Trophoblast cell (in vitro differentiated cells and primary cell): ENCODE measurements at regions not wholly inside any gene's neighbourhood (a gene's known extent, or its start where the extent isn't known, plus 50 kb on each side); places are given as distances from the start of the nearest gene placed in this dataset.

Experiments used
- DNase-seq, 2 donors: peaks; one replicate each; pipeline ENCODE4 v3.0.0-alpha.2; 2016
- H2AFZ ChIP-seq: 2 replicates; pipeline ENCODE4 v1.6.1; 2013; ENCODE audit warnings: low read length, moderate library complexity, mild to moderate bottlenecking; ENCODE audit not compliant: insufficient read depth, poor library complexity
- H2AK5ac ChIP-seq: 2 replicates; pipeline ENCODE4 v1.6.1; 2013; ENCODE audit warnings: mild to moderate bottlenecking, low read length
- H2BK120ac ChIP-seq: 2 replicates; pipeline ENCODE4 v1.6.1; 2013; ENCODE audit warnings: low read length, mild to moderate bottlenecking, moderate library complexity; ENCODE audit not compliant: insufficient read depth, poor library complexity
- H2BK12ac ChIP-seq: 2 replicates; pipeline ENCODE4 v1.6.1; 2013; ENCODE audit warnings: mild to moderate bottlenecking, low read length, moderate library complexity
- H2BK5ac ChIP-seq: 2 replicates; pipeline ENCODE4 v1.6.1; 2013; ENCODE audit warnings: low read length, low read depth, moderate library complexity, mild to moderate bottlenecking; ENCODE audit not compliant: poor library complexity
- H3K14ac ChIP-seq: 2 replicates; pipeline ENCODE4 v1.6.1; 2013; ENCODE audit warnings: mild to moderate bottlenecking, low read length
- H3K18ac ChIP-seq: 2 replicates; pipeline ENCODE4 v1.6.1; 2013; ENCODE audit warnings: mild to moderate bottlenecking, low read length
- H3K23ac ChIP-seq: 2 replicates; pipeline ENCODE4 v1.6.1; 2013; ENCODE audit warnings: low read length
- H3K27ac ChIP-seq: 2 replicates; pipeline ENCODE4 v1.5.1; 2013; ENCODE audit warnings: low read depth, mild to moderate bottlenecking, inconsistent platforms, low read length, moderate library complexity
- H3K27me3 ChIP-seq: 2 replicates; pipeline ENCODE4 v1.6.1; 2013; ENCODE audit warnings: inconsistent platforms, mild to moderate bottlenecking, low read length, moderate library complexity; ENCODE audit not compliant: insufficient read depth
- H3K36me3 ChIP-seq, 2 experiments: 1 replicate in 1 of 2; 2 replicates in 1 of 2; pipeline ENCODE4 v1.6.1; 2013; ENCODE audit warnings: low read length in 2 of 2, mild to moderate bottlenecking in 2 of 2, moderate library complexity in 1 of 2; ENCODE audit not compliant: insufficient read depth in 2 of 2, control insufficient read depth in 1 of 2
- H3K4ac ChIP-seq: 2 replicates; pipeline ENCODE4 v1.6.1; 2013; ENCODE audit warnings: low read depth, mild to moderate bottlenecking, low read length, moderate library complexity
- H3K4me1 ChIP-seq, 2 experiments: 1 replicate in 1 of 2; 2 replicates in 1 of 2; pipeline ENCODE4 v1.6.1; 2013; ENCODE audit warnings: low read length in 2 of 2, mild to moderate bottlenecking in 2 of 2, moderate library complexity in 1 of 2; ENCODE audit not compliant: insufficient read depth in 2 of 2, control insufficient read depth in 1 of 2
- H3K4me2 ChIP-seq: 2 replicates; pipeline ENCODE4 v1.6.1; 2013; ENCODE audit warnings: inconsistent platforms, mild to moderate bottlenecking, low read length, moderate library complexity
- H3K4me3 ChIP-seq: 2 replicates; pipeline ENCODE4 v1.5.1; 2013; ENCODE audit warnings: mild to moderate bottlenecking, low read depth, low read length, inconsistent platforms
- H3K79me1 ChIP-seq: one replicate; pipeline ENCODE4 v1.6.1; 2013; ENCODE audit warnings: low read length
- H3K79me2 ChIP-seq: 2 replicates; pipeline ENCODE4 v1.6.1; 2013; ENCODE audit warnings: low read length, mild to moderate bottlenecking; ENCODE audit not compliant: control insufficient read depth, insufficient read depth, poor library complexity
- H3K9ac ChIP-seq: 2 replicates; pipeline ENCODE4 v1.6.1; 2013; ENCODE audit warnings: mild to moderate bottlenecking, low read length
- H3K9me3 ChIP-seq: 2 replicates; pipeline ENCODE4 v1.6.1; 2013; ENCODE audit warnings: low read depth, mild to moderate bottlenecking, control low read depth, inconsistent platforms, low read length; ENCODE audit not compliant: insufficient read depth
- H4K12ac ChIP-seq: 2 replicates; pipeline ENCODE4 v1.6.1; 2013; ENCODE audit warnings: low read depth, mild to moderate bottlenecking, low read length, moderate library complexity
- H4K8ac ChIP-seq: 2 replicates; pipeline ENCODE4 v1.6.1; 2013; ENCODE audit warnings: low read depth, mild to moderate bottlenecking, low read length, moderate library complexity
- H4K91ac ChIP-seq: one replicate; pipeline ENCODE4 v1.6.1; 2013; ENCODE audit warnings: low read depth, mild to moderate bottlenecking, low read length, moderate library complexity
- WGBS: extraction: QIAGEN DNeasy Blood & Tissue Kit; methylation state at CpG from one replicate; pipeline ENCODE4 v1.1.7; 2013; ENCODE audit warnings: missing lambda C conversion rate; ENCODE audit not compliant: insufficient read length, insufficient coverage; ENCODE audit errors: extremely low coverage; 5-methylcytosine and 5-hydroxymethylcytosine counted together

GRCh38 chr2:84317135-84317534 is 141.9 kb downstream of the SUCLG1 start:
- Histone ChIP-seq H3K4ac (no peak overlapping the region), H3K9ac (no peak overlapping the region), H3K4me3 (no peak overlapping the region), H4K12ac (no peak overlapping the region), H3K4me1 (peaks cover 0 to 2% of the 10 kb centered on the region in 2 experiments), H4K91ac (no peak overlapping the region), H3K9me3 (no peaks in the 10 kb centered on the region), H3K27ac (no peak overlapping the region), H3K36me3 (no peaks in the 10 kb centered on the region), H3K4me2 (no peak overlapping the region), H2BK5ac (no peak overlapping the region), H4K8ac (no peak overlapping the region), H2BK12ac (no peak overlapping the region), H3K14ac (no peak overlapping the region), H3K23ac (no peak overlapping the region), H3K27me3 (no peaks in the 10 kb centered on the region), H2BK120ac (no peak overlapping the region), H3K79me1 (no peaks in the 10 kb centered on the region), H3K79me2 (no peaks in the 10 kb centered on the region), H2AFZ (no peak overlapping the region), H3K18ac (no peak overlapping the region), H2AK5ac (no peak overlapping the region)
- WGBS: no CpG with 5 or more reads among the region's 2 CpGs
- DNase-seq: no peak

- Histone ChIP-seq H2AK5ac (no peak overlapping the region), H4K8ac (no peak overlapping the region), H3K36me3 (no peaks in the 10 kb centered on the region), H4K91ac (no peak overlapping the region), H3K27ac (no peak overlapping the region), H3K9ac (no peak overlapping the region), H2BK120ac (no peak overlapping the region), H3K79me1 (no peaks in the 10 kb centered on the region), H2BK5ac (no peak overlapping the region), H3K4me1 (peaks cover 0 to 2% of the 10 kb centered on the region in 2 experiments), H4K12ac (no peak overlapping the region), H3K4ac (no peak overlapping the region), H3K79me2 (no peaks in the 10 kb centered on the region), H2AFZ (no peak overlapping the region), H3K4me3 (no peak overlapping the region), H3K27me3 (no peaks in the 10 kb centered on the region), H2BK12ac (no peak overlapping the region), H3K14ac (no peak overlapping the region), H3K9me3 (no peaks in the 10 kb centered on the region), H3K23ac (no peak overlapping the region), H3K4me2 (no peak overlapping the region), H3K18ac (no peak overlapping the region)
- peak; percentile 67 to 92 for DNase-seq
- WGBS: no CpG with 5 or more reads among the region's 11 CpGs
Measured at GRCh38 chr2:84314901-84315330, 144.2 kb downstream of the SUCLG1 start.

GRCh38 chr2:84314250-84314649 is 144.8 kb downstream of the SUCLG1 start:
- Histone ChIP-seq H2BK120ac (no peak overlapping the region), H2AFZ (no peak overlapping the region), H2BK12ac (no peak overlapping the region), H3K4me1 (no peaks in the 10 kb centered on the region), H3K4me3 (no peak overlapping the region), H3K4ac (no peak overlapping the region), H2AK5ac (no peak overlapping the region), H3K9ac (no peak overlapping the region), H3K4me2 (no peak overlapping the region), H3K14ac (no peak overlapping the region), H3K27ac (no peak overlapping the region), H3K27me3 (no peaks in the 10 kb centered on the region), H3K18ac (no peak overlapping the region), H3K23ac (no peak overlapping the region), H2BK5ac (no peak overlapping the region), H3K36me3 (no peaks in the 10 kb centered on the region), H3K79me2 (no peaks in the 10 kb centered on the region), H4K12ac (no peak overlapping the region), H4K8ac (no peak overlapping the region), H3K9me3 (no peaks in the 10 kb centered on the region), H4K91ac (no peak overlapping the region), H3K79me1 (no peaks in the 10 kb centered on the region)
- no peak for DNase-seq
- no CpG with 5 or more reads among the region's 6 CpGs for WGBS

GRCh38 chr2:84309281-84309680 is 149.8 kb downstream of the SUCLG1 start:
- Histone ChIP-seq H2AFZ (no peak overlapping the region), H2BK5ac (no peak overlapping the region), H4K12ac (no peak overlapping the region), H3K4me3 (peak overlapping the region; percentile 52), H4K91ac (no peak overlapping the region), H3K27me3 (no peaks in the 10 kb centered on the region), H3K27ac (no peak overlapping the region), H3K4me1 (no peaks in the 10 kb centered on the region), H3K14ac (no peak overlapping the region), H3K9me3 (peaks cover 3% of the 10 kb centered on the region), H2AK5ac (no peak overlapping the region), H3K9ac (no peak overlapping the region), H3K18ac (no peak overlapping the region), H2BK120ac (no peak overlapping the region), H3K23ac (no peak overlapping the region), H3K36me3 (no peaks in the 10 kb centered on the region), H3K79me1 (no peaks in the 10 kb centered on the region), H3K4ac (no peak overlapping the region), H3K4me2 (no peak overlapping the region), H4K8ac (no peak overlapping the region), H3K79me2 (no peaks in the 10 kb centered on the region), H2BK12ac (no peak overlapping the region)
- no peak for DNase-seq
- WGBS: no CpG with 5 or more reads among the region's 3 CpGs
